Stimulated activated naive CD4-positive, alpha-beta T cell treated with Interleukin-2 at 50 U/mL for 16 hours (primary cell): ENCODE measurements at regions not wholly inside any gene's neighbourhood (a gene's known extent, or its start where the extent isn't known, plus 50 kb on each side); places are given as distances from the start of the nearest gene placed in this dataset.
"Not testable (repeated sequence)": the region's sequence is repeated elsewhere in the genome, so short reads cannot be mapped to it uniquely, and the experiment has no call there.

Experiments
- DNase-seq: peaks from one replicate; lab custom pipeline; 2025; lab: John Stamatoyannopoulos, UW

GRCh38 chr14:21978999-21979314 is 305.3 kb upstream of the OR4E1 start:
- no peak for DNase-seq

DNA sequence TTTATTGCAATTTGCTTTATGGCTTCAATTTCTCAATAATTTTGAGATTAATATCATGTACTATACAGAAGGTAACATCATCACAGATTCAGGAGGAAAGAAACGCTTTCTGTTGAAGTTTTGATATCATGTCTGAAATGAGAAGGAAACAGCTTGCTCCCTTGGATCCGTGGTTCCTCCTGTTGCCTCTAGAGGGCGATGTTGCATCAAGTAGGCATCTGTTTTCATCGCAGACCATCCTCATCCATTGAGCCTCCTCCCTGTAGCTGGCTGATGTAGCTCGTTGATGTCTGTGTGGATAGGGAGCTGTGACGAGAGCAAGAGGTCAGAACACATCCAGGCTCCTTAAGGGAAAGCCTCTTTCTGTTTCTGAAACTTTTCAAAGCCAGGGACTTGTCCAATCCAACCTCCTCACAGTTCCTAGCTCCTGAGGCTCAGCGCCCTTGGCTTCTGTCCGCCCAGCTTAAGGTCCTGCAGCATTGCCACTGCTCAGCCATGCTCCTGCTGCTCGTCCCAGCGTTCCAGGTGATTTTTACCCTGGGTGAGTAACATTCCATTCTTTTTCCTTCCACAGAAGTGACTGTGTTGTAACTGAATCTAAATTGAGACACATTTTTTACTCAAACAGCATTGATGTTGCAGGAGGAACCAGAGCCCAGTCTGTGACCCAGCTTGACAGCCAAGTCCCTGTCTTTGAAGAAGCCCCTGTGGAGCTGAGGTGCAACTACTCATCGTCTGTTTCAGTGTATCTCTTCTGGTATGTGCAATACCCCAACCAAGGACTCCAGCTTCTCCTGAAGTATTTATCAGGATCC is 304.8 kb upstream of the OR4E1 start:
- peak; percentile 36 for DNase-seq

DNA sequence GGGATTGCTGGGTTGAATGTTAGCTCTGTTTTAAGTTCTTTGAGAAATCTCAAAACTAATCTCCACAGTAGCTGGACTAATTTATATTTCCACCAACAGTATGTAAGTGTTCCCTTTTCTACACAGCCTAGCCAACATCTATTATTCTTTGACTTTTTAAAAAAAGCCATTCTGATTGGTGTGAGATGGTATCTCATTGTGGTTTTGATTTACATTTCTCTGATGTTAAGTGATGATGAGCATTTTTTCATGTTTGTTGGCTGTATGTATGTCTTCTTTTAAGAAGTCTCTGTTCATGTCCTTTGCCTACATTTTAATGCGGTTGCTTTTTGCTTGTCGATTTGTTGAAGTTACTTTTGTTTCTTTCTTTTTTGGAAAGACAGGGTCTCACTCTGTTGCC is 301.1 kb upstream of the OR4E1 start:
- DNase-seq = no peak

GRCh38 chr14:21965042-21965441 is 291.4 kb upstream of the OR4E1 start:
- peak; percentile 43 for DNase-seq

DNA sequence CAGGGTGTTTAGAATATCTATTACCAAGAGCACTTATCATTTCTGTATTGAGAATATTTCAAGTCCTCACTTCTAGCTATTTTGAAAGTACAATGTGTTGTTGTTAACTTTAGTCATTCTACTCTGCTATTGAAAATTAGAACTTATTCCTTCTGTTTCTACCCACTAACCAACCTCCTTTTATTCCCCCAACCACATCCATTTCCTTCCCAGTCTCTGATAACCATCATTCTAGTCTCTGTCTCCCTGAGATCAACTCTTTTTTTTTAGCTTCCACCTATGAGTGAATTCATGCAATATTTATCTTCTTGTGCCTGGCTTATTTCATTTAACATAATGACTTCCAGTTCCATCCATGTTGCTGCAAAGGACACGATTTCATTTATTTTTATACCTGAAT is 290.6 kb upstream of the OR4E1 start:
- DNase-seq = no peak

GRCh38 chr14:21960636-21961035 is 287.0 kb upstream of the OR4E1 start:
- DNase-seq = no peak

DNA sequence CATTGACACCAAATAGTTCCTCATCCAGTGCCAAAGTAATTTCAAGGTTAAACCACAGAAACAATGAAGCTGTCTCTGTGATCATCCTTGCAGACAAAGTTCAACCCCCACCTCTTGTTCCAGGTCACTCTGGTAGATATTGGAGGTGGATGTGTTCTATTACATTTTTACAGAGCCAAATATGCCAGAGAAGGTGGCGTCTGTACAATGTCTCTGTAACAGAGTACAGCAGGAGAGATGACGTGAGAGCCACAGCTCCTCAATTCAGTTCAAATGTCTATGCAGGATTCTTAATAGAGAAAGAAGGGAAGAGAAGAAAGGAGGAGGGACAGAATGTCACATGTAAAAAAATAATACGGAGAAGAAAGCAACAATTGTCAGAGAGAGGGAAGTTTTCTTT is 268.3 kb upstream of the OR4E1 start:
- DNase-seq = no peak

DNA sequence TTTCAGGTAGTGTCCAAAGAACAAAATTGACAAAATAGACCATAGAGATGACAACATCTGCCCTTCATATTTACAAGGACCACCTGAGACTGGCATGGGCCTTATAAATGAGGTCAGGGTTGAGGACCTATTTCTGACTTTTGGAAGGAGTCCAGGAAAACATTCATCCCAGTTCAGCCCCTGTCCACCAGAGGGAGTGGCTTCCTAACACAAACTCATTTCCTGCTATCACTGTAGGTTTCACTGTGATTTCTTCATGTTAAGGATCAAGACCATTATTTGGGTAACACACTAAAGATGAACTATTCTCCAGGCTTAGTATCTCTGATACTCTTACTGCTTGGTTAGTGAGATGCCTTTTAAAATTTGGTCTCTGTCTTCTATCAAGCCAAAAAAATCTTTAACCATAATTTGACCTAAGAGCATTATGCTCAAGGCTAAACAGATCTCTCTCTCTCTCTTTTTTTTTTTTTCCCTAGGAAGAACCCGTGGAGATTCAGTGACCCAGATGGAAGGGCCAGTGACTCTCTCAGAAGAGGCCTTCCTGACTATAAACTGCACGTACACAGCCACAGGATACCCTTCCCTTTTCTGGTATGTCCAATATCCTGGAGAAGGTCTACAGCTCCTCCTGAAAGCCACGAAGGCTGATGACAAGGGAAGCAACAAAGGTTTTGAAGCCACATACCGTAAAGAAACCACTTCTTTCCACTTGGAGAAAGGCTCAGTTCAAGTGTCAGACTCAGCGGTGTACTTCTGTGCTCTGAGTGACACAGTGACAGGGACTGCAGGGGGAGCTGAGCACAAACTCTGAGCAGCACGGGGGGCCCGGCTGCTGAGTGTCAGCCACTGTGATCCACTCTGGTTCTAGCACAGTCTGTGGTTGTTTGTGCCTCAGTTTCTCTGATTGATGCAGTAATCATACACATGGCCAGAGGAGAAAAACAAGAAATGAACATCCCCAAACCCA is 267.6 kb upstream of the OR4E1 start:
- no peak for DNase-seq

DNA sequence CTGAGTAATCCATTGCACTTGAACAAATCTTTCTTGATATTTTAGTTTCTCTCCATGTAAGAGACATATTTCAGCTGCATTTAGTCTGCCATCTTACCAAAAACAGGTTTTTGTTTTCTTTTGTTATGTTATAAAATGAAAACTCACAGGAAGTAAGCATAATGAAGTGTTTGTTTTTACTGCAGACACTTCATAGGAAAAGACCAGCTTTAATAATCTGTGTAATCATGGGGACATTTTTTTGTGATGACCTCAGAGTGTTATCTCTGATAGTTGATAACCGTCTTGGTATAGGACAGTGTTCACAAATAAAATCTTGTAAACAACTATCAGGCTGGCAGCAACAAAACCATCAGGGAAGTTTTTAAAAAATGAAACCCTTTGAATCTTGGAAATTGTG is 266.2 kb upstream of the OR4E1 start:
- no peak for DNase-seq

DNA sequence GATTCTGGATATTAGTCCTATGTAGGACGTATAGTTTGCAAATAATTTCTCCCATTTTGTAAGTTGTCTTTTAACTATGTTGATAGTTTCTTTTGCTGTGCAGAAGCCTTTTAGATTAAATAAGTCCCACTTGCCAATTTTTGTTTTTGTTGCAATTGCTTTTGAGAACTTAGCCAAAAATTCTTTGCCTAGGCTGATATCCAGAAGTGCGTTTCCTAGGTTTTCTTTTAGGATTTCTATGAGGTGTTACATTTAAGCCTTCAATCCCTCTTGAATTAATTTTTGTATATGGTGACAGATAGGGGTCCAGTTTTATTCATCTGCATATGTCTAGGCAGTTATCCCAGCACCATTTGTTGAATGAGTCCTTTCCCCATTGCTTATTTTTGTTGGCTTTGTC is 264.4 kb upstream of the OR4E1 start:
- no peak for DNase-seq

- no peak for DNase-seq
Measured at GRCh38 chr14:21933681-21934080, 260.1 kb upstream of the OR4E1 start.

- peak; percentile 38 for DNase-seq
Measured at GRCh38 chr14:21924479-21924878, 250.9 kb upstream of the OR4E1 start.

GRCh38 chr14:21923820-21924219 is 250.2 kb upstream of the OR4E1 start:
- no peak for DNase-seq

GRCh38 chr14:21921453-21921852 is 247.8 kb upstream of the OR4E1 start:
- DNase-seq = no peak

DNA sequence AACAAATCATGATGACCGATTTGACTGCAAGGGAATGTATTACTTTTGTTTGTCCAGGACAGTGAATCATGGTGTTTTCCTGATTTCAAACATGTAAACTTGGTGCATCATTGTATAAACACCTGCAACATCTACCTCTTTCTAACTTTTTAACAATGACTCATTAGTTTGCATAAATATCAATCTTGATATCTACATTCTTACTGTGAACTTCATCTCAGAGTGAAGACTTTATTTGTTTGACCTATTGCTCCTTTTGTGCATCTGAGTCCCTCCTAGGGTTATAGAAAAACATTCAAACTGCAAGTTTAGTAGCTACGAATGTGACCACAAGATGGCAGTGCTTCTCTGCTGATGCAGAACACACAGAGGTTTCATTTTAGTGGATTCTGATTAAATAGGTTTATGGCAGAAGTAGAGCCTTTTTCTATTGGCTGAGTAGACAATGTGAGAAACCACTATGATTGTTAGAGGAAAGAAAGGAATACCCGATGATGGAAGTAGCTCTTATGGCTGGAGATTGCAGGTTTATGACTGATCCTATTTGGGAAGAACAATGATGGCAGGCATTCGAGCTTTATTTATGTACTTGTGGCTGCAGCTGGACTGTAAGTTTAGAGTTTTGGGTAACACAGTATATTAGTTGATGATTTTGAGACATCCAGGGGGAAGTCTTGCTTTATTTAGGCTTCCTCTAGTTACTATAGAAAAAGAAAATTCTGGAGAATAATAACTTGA is 244.2 kb upstream of the OR4E1 start:
- DNase-seq = peak; percentile 44

DNA sequence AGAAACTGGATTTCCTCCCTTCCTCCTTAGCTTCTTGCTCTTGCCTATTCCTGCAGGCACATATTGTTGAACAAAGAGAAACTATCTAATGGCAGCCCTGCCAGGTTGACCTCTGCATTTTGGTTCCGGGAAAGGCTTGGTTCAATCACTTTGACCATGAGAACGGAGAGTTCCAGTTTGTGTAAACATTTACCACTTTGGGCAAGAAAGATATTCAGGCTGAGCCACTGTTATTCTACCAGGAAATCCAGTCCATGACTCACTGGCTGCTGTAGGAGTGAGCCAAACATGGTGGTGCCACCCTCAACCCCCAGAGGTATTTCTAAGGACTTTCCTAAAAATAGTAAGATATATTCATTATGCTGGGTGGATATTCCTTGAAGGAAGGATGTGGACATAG is 242.2 kb upstream of the OR4E1 start:
- no peak for DNase-seq

DNA sequence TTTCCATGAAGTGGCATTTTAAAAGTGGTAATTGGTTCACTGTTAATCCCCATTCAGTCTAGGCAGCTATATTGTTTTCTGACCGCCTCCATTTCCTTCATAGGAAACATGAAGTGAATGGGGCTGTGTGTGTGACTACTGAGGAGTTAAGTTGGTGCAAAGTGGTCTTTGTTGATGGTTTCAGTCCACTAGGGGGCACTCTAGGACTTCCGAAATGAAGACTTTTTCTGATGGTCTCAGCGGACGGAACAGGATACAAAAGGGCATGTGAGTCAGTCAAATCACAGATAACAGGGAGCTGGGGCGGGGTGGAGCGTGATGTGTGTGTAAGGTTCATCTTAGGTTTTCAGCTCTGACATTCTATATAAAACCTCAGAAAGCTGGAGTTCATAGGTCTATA is 240.1 kb upstream of the OR4E1 start:
- DNase-seq = peak; percentile 66

DNA sequence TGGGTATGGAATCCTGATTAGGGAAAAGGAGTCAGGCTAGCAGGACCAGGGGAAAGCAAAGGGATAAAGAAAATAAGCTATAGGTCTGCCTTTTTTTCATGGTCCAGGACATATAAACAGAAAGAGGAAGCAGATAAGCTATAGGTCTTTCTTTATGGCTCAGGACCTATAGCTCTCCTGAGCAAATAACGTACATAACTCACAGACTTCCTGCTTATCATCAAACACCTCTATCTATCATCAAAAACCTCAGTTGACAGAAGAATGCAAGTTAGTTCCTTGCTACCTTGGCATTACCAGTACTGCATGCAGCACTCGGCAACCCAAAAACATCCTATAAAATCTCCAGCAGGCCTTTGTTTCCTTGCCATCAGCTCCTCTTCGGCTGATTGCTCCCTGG is 238.7 kb upstream of the OR4E1 start:
- DNase-seq = no peak

DNA sequence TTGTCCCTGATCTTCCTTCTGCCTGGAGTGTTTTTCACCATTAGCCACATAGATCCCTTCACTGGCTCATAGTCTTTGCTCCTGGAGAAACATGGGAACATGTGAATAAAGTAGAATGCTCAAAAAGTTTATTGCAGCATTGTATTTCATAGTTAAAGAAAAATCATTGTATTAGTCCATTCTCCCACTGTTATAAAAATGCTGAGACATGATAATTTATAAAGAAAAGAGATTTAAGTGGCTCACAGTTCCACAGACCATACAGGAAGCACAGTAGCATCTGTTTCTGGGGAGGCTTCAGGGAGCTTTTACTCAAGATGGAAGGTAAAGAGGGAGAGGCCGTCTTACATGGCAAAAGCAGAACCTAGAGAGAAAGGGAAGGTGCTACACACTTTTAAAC is 238.3 kb upstream of the OR4E1 start:
- DNase-seq = no peak

- DNase-seq = no peak
Measured at GRCh38 chr14:21910260-21910659, 236.6 kb upstream of the OR4E1 start.

DNA sequence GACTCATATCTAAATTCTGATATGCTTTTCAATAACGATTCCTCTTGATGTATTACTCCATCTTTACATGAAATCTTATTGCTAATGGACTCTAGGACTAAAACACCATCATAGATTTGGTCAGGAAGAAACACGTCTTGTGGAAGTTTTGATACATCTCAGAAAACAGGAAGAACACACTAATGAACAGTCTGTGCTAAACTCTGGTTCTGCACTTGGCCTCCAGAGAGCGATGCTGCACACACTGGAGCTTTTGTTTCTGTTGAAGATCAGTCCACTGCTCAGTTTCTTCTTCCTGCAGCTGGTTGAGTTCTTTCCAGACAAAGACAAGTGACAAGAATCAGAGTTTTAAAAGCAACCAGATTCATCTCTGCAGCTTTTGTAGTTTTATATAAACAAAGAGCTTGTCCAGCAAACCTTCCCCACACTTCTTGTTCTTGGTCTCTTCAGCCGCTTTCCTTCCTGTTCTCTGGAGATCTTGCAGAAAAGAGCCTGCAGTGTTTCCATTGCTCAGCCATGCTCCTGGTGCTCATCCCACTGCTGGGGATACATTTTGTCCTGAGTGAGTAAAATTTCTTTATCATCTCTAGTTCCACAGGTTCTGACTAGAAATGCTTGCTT is 229.1 kb upstream of the OR4E1 start:
- DNase-seq = peak; percentile 20

DNA sequence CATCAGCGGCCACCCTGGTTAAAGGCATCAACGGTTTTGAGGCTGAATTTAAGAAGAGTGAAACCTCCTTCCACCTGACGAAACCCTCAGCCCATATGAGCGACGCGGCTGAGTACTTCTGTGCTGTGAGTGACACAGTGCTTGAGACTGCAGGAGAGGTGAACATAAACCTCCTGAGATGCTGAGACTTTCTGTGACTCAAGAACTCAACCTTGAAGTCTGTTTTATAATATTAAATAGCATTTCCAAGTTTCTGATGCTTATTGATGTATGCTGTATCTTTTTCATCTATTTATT is 221.2 kb upstream of the OR4E1 start:
- DNase-seq = not testable (repeated sequence)
